ENCODE measurements at regions not wholly inside any gene's neighbourhood (a gene's known extent, or its start where the extent isn't known, plus 50 kb on each side); places are given as distances from the start of the nearest gene placed in this dataset.

- no peaks in the 10 kb centered on the region for H3K4me1 ChIP-seq (ENCODE audit: insufficient read depth, low read length, poor library complexity, severe bottlenecking)
- H3K36me3 ChIP-seq (ENCODE audit: insufficient read depth, low read length), result no peaks in the 10 kb centered on the region
- no peak overlapping the region for H3K4me2 ChIP-seq (ENCODE audit: low read length)
- H3K4me3 ChIP-seq (ENCODE audit: low read depth, low read length, poor library complexity, severe bottlenecking), result no peak overlapping the region
- H3K79me2 ChIP-seq (ENCODE audit: insufficient read depth, low read depth, low read length), result no peaks in the 10 kb centered on the region
- ChIA-PET POLR2A (no interaction called here), CTCF (ENCODE audit: unreplicated experiment) (no interaction called here)
- H3K27ac ChIP-seq (ENCODE audit: low read depth, low read length, poor library complexity, severe bottlenecking), result no peak overlapping the region
- no peaks in the 10 kb centered on the region for H3K9me2 ChIP-seq (ENCODE audit: insufficient read depth, low read length)
- intact Hi-C loops (cut with micrococcal nuclease; ENCODE audit: unreplicated experiment), result no loop called here
- TF ChIP-seq CTCF (conservative IDR thresholded peaks at IDR 0.05; ENCODE audit: low read length) (no peak), EZH2phosphoT487 (IDR thresholded peaks at IDR 0.05; ENCODE audit: borderline replicate concordance, low read depth, low read length) (no peak)
- H4K20me1 ChIP-seq (ENCODE audit: insufficient read depth, low read length), result no peaks in the 10 kb centered on the region
- BruUV-seq (replicated peaks), result no TSS peak
- DNase-seq (ENCODE audit: low spot score), result no peak
- H3K9me3 ChIP-seq (ENCODE audit: low read length), result no peaks in the 10 kb centered on the region
- H2AFZ ChIP-seq (ENCODE audit: low read length), result no peak overlapping the region
Measured at GRCh38 chr19:31838163-31838815, 489.1 kb upstream of the TSHZ3 start.

- Histone ChIP-seq H3K4me3 (ENCODE audit: low read depth, low read length, poor library complexity, severe bottlenecking) (no peak overlapping the region), H3K4me1 (ENCODE audit: insufficient read depth, low read length, poor library complexity, severe bottlenecking) (no peaks in the 10 kb centered on the region), H2AFZ (ENCODE audit: low read length) (no peak overlapping the region), H4K20me1 (ENCODE audit: insufficient read depth, low read length) (no peaks in the 10 kb centered on the region), H3K79me2 (ENCODE audit: insufficient read depth, low read depth, low read length) (no peaks in the 10 kb centered on the region), H3K9me2 (ENCODE audit: insufficient read depth, low read length) (no peaks in the 10 kb centered on the region; the same call in 1 of the 2 replicates), H3K27ac (ENCODE audit: low read depth, low read length, poor library complexity, severe bottlenecking) (no peak overlapping the region), H3K36me3 (ENCODE audit: insufficient read depth, low read length) (no peaks in the 10 kb centered on the region), H3K9me3 (ENCODE audit: low read length) (no peaks in the 10 kb centered on the region), H3K4me2 (ENCODE audit: low read length) (no peak overlapping the region)
- POLR2A ChIA-PET, result interaction anchor here (0.5 kb wide), 1 partner anchor 385 kb away, joined by 3 read pairs; no protein-coding TSS in a partner anchor
- no peak for DNase-seq (ENCODE audit: low spot score)
- TF ChIP-seq CTCF (conservative IDR thresholded peaks at IDR 0.05; ENCODE audit: low read length) (no peak), EZH2phosphoT487 (IDR thresholded peaks at IDR 0.05; ENCODE audit: borderline replicate concordance, low read depth, low read length) (no peak)
- CTCF ChIA-PET (ENCODE audit: unreplicated experiment), result no interaction called here
- BruUV-seq (replicated peaks), result no TSS peak
- intact Hi-C loops (cut with micrococcal nuclease; ENCODE audit: unreplicated experiment), result no loop called here
Measured at GRCh38 chr19:31840371-31840770, 491.1 kb upstream of the TSHZ3 start.

GRCh38 chr19:31841755-31842154, 492.5 kb upstream of the TSHZ3 start:
- Histone ChIP-seq H3K4me1 (ENCODE audit: insufficient read depth, low read length, poor library complexity, severe bottlenecking) (no peaks in the 10 kb centered on the region), H3K79me2 (ENCODE audit: insufficient read depth, low read depth, low read length) (no peaks in the 10 kb centered on the region), H3K9me2 (ENCODE audit: insufficient read depth, low read length) (no peaks in the 10 kb centered on the region; the same call in 1 of the 2 replicates), H3K27ac (ENCODE audit: low read depth, low read length, poor library complexity, severe bottlenecking) (no peak overlapping the region), H3K36me3 (ENCODE audit: insufficient read depth, low read length) (no peaks in the 10 kb centered on the region), H4K20me1 (ENCODE audit: insufficient read depth, low read length) (no peaks in the 10 kb centered on the region), H3K4me3 (ENCODE audit: low read depth, low read length, poor library complexity, severe bottlenecking) (no peak overlapping the region), H3K9me3 (ENCODE audit: low read length) (no peaks in the 10 kb centered on the region), H2AFZ (ENCODE audit: low read length) (no peak overlapping the region), H3K4me2 (ENCODE audit: low read length) (no peak overlapping the region)
- POLR2A ChIA-PET, result no interaction called here
- TF ChIP-seq EZH2phosphoT487 (IDR thresholded peaks at IDR 0.05; ENCODE audit: borderline replicate concordance, low read depth, low read length) (no peak), CTCF (conservative IDR thresholded peaks at IDR 0.05; ENCODE audit: low read length) (no peak)
- CTCF ChIA-PET (ENCODE audit: unreplicated experiment), result no interaction called here
- intact Hi-C loops (cut with micrococcal nuclease; ENCODE audit: unreplicated experiment), result no loop called here
- BruUV-seq (replicated peaks), result no TSS peak
- no peak for DNase-seq (ENCODE audit: low spot score)
